Ammon's horn (tissue), 1 donor: ENCODE measurements at regions not wholly inside any gene's neighbourhood (a gene's known extent, or its start where the extent isn't known, plus 50 kb on each side); places are given as distances from the start of the nearest gene placed in this dataset.

Experiments used
- DNase-seq: peaks from one replicate; pipeline ENCODE4 v3.0.0-alpha.2; 2016; ENCODE audit warnings: low spot score

- DNase-seq, result no peak
These were observed 851.3 kb upstream of the KCND2 start for GRCh38 chr7:119421657-119422056.

- no peak for DNase-seq
These were observed 836.1 kb upstream of the KCND2 start for GRCh38 chr7:119436882-119437281.

GRCh38 chr7:119438315-119438714 lies 834.7 kb upstream of the KCND2 start:
- no peak for DNase-seq

GRCh38 chr7:119439192-119439591 lies 833.8 kb upstream of the KCND2 start:
- no peak for DNase-seq

GRCh38 chr7:119452401-119452800 lies 820.6 kb upstream of the KCND2 start:
- no peak for DNase-seq

DNA sequence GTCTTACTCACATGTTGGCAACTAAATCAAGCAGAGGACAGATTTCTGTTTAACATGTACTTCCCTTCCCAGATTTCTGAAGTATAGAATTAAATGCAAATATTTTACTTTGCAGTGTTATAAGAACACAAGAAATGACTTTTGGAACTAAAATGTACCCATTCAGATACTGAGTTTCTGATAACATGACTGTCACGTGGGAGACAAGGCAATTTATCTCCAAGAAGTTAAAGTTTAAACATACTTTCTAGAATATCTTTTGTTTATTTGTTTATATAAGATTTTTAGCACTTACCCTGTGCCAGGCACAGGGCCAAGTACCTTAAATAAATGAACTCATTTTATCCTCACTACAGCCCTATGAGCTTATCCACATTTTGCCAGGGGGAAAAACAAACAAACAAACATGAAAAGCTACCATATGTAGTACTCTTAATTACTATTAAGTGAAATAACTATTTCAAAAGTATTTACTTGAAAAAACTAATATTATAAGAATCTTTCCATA lies 807.1 kb upstream of the KCND2 start:
- DNase-seq, result no peak

- no peak for DNase-seq
These were observed 800.5 kb upstream of the KCND2 start for GRCh38 chr7:119472408-119473038.

DNA sequence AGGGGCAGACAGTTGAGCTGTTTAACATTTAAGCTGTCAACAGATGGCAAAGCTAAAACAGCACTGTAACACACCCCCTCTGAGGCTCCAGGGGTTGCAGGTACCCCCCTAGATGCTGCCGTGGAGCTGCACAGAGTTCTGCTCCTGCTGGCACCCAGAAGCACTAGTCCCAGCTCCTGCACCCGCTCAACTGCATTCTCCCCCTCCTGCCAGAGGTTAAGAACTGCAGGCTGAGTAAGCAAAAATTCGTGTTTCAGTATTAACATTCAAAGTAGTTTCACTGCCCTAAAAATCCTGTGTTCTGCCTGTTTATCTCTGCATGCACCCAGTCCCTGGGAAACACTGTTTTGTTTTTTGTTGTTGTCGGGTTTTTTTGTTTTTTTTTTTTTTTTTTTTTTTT lies 790.8 kb upstream of the KCND2 start:
- DNase-seq, result peak; percentile 14

DNA sequence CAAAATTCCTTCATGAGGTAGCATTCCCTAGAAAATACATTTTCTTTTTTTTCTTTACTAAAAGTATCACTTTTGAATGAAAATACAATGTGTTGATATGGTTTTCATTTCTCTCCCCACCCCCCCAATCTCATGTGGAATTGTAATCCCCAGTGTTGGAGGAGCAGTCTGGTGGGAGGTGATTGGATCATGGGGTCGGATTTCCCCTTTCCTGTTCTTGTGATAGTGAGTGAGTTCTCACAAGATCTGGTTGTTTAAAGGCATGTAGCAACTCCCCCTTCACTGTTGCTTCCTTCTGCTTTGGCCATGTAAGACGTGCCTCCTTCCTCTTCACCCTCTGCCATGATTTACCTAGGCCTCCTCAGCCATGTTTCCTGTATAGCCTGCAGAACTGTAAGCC lies 790.3 kb upstream of the KCND2 start:
- no peak for DNase-seq

DNA sequence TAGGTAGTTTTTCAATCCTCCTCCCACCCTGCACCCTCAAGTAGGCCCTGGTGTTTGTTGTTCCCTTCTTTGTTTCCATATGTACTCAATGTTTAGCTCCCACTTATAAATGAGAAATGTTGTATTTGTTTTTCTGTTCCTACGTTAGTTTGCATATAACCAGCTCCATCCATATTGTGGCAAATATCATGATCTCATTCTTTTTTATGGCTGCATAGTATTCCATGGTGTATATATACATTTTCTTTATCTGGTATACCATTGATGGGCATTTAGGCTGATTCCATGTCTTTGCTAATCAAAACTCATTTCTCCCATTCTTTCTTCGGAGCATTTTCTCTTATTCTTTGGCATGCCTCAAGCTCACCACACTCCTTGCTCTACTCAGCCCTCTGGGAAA lies 789.6 kb upstream of the KCND2 start:
- no peak for DNase-seq

GRCh38 chr7:119514326-119514725 lies 758.6 kb upstream of the KCND2 start:
- no peak for DNase-seq

DNA sequence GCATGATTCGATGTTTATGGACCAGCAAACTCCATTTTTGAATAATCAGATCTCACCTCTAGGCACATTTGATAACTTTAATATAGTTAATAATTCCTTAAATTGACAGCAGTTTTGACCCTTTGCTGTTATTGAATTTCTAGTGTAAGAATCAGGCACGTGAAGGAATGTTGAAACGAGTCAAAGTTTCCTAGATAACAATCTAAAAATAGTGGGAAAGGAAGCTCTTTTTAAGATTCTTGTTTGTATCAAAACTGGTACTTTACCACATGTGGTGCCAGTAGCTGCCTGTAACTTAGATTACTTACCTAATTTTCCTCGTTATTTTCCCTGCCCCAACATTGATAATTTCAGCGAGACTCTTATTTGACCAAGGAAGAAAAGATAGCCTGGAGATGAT lies 757.8 kb upstream of the KCND2 start:
- no peak for DNase-seq

DNA sequence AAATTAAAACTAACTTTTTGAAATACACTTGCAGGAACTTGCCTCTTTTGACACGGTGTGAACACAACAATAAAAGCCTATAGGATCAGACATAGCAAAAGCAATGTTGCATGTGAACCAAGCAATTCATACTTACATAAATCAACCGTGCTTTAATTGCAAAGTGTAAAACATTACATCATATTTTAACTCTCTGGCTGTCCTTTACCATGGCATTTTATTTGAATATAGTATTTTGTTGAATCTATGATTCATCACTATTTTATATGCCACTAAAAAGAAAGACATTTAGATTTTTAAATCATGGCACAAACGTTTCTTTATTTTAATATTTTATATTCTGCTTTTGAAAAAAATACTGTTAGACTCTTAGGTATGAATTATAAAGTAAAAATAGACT lies 757.0 kb upstream of the KCND2 start:
- no peak for DNase-seq

DNA sequence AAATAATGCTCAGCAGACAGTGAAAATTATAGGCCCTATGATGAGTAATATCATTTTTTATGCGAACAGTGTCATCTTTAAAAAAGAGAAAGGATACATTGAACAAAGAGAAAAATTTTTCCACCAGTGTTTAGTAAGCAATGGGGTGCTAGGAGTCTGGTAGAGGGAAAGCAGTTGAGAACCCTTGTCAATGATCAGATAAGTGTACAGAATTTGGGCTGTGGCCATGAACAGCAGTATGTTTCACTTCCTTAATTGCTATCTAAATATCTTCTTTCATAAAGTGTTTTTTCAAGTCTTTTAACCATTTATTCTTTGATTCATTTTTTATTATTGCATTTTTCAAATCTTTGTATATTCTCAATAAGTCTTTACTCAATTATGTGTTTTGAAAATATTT lies 750.7 kb upstream of the KCND2 start:
- DNase-seq, result no peak

DNA sequence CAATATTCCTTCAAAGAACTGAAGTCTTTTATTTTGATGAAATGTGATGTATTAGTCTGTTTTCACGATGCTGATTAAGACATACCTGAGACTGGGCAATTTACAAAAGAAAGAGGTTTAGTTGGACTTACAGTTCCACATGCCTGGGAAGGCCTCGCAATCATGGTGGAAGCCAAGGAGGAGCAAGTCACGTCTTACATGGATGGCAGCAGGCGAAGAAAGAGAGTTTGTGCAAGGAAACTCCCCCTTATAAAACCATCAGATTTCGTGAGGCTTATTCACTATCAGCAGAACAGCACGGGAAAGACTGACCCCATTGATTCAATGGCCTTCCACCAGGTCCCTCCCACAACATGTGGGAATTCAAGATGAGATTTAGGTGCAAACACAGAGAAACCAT lies 750.3 kb upstream of the KCND2 start:
- DNase-seq, result no peak

GRCh38 chr7:119545118-119545517 lies 727.9 kb upstream of the KCND2 start:
- DNase-seq, result no peak

DNA sequence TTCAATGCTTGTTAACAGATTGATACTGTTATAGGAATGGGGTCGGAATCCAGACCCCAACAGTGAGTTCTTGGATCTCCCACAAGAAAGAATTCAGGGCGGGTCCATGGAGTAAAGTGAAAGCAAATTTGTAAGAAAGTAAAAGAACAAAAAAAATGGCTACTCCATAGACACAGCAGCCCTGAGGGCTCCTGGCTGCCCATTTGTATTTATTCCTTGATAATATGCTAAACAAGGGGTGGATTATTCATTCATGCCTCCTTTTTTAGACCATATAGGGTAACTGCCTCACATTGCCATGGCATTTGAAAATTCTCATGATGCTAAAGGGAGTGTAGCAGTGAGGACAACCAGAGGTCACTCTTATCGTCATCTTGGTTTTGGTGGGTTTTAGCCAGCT lies 717.2 kb upstream of the KCND2 start:
- no peak for DNase-seq

GRCh38 chr7:119556436-119556835 lies 716.5 kb upstream of the KCND2 start:
- DNase-seq, result no peak

DNA sequence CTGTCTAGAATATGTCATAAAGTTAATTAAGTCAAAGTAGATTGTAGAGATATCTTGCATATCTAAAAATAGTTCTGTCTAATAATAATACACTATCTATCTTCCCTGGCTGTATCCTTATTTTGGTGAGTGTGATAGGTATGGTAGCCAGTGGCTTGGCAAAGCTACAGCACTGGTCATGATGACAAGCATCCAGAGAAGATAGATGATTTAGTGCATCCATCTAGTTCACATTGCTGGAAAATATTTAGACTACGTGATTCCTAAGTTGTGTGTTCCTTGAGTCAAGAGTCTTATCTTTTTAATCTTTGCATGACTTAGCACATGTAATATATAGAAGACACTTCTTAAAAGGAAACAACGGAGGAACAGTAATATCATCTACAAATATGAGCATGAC lies 711.2 kb upstream of the KCND2 start:
- no peak for DNase-seq

GRCh38 chr7:119562839-119563238 lies 710.1 kb upstream of the KCND2 start:
- peak; percentile 8 for DNase-seq

DNA sequence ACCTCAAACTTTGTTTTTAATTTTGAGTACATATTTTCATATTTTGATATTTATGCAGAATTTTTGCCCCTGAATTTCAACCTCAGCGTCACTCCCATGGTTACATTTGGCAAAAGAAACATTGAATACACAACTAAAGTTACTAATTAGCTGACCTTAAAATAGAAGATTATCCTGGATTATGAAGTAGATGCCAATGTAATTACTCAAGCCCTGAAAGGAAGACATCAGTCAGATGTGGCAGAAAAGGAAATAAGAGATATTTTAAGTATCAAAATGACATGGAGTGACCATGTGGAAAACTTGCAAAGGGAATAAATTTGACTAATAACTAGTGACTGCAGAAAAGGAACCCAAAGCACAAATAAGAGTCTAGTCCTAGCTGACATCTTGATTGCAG lies 701.3 kb upstream of the KCND2 start:
- DNase-seq, result no peak

DNA sequence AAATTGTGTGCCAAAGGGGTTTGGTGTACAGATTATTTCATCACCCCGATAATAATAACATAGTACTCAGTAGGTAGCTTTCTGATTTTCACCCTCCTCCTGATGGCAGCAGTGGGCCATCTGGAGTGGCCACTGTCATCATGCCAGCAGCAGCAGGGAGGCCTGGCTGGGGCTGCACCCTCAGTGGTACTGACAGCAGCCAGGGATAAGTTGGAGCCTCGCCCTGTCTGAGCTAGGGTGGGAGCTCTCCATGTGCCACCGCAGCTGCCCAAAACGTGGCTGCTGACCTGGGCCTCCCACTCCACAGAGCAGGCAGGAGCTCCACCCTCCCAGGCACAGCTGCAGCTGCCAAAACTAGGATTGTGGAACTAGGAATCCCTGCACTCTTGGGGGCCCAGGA lies 700.8 kb upstream of the KCND2 start:
- DNase-seq, result peak; percentile 20

- DNase-seq, result no peak
These were observed 700.4 kb upstream of the KCND2 start for GRCh38 chr7:119572541-119572940.

GRCh38 chr7:119578116-119578515 lies 694.9 kb upstream of the KCND2 start:
- DNase-seq, result peak; percentile 32

DNA sequence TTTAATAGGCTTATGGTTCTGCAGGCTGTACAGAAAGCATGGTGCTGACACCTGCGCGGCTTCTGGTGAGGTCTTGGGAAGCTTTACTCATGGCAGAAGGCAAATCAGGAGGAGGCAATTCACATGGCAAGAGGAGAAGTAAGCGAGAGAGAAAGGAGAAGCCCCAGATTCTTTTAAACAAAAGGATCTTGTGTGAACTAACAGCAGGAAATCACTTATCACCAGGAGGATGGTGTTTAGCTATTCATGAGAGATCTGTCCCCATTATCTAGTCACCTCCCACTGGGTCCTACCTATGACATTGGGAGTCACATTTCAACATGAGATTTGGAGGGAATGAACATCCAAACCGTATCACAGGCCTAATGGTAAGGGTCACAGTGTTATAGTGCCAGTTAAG lies 678.0 kb upstream of the KCND2 start:
- no peak for DNase-seq
